HCT116 (cell line): ENCODE measurements at regions not wholly inside any gene's neighbourhood (a gene's known extent, or its start where the extent isn't known, plus 50 kb on each side); places are given as distances from the start of the nearest gene placed in this dataset.

ENCODE experiments used
- ATAC-seq: fragments of 200-7000 bp; cut with Tn5 transposase; 2 replicates; pipeline ENCODE4 v1.9.1; 2020; ENCODE audit warnings: mild to moderate bottlenecking, moderate library complexity
- BruUV-seq: library from RNA; stranded (reverse); fragments of 400-500 nt; replicated peaks from 2 replicates; lab custom pipeline; 2021; lab: Mats Ljungman, UMichigan
- CTCF ChIA-PET: fragments of 300-600 bp; sonication (Branson Sonifier 250); formaldehyde crosslinking; loops from one replicate; lab custom pipeline; 2021; ENCODE audit warnings: antibody characterized with exemption; lab: Charles Lee
- POLR2A ChIA-PET: fragments of 300-600, 350-600 bp; sonication (Branson Sonifier 250); formaldehyde crosslinking; loops from one replicate; lab custom pipeline; 2021; ENCODE audit warnings: antibody characterized with exemption; lab: Charles Lee
- RAD21 ChIA-PET, 2 experiments: fragments of 300-600 bp; sonication (Branson Sonifier 250); formaldehyde crosslinking; loops; one replicate each; lab custom pipeline; 2023; ENCODE audit warnings: low total read pairs in 2 of 2; ENCODE audit not compliant: uncharacterized antibody in 2 of 2, unreplicated experiment in 2 of 2, low non-redundant PET in 1 of 2; lab: Charles Lee
- DNase-seq: peaks from one replicate; pipeline ENCODE4 v3.0.0-alpha.2; 2010; ENCODE audit warnings: low read depth, low spot score
- H2AFZ ChIP-seq: fragments of 200-600 bp; shearing (Covaris generic), sonication (generic); 2 replicates; pipeline ENCODE4 v1.6.1; 2017; ENCODE audit warnings: low read depth, mixed run types, mixed read lengths, antibody characterized with exemption, low read length; ENCODE audit not compliant: poor library complexity, severe bottlenecking
- H3K27ac ChIP-seq: 2 replicates; pipeline ENCODE4 v1.5.1; 2012; ENCODE audit warnings: low read depth, low read length
- H3K27me3 ChIP-seq: fragments of 200-600 bp; sonication (generic); 2 replicates; pipeline ENCODE4 v1.6.1; 2016; ENCODE audit warnings: mixed run types, low read length, mixed read lengths; ENCODE audit not compliant: insufficient read depth
- H3K36me3 ChIP-seq, 2 experiments: fragments of 200-500 bp in 1 of 2; fragments of 200-600 bp in 1 of 2; sonication (Bioruptor generic) in 1 of 2; sonication (generic) in 1 of 2; 2 replicates each; pipeline versions ENCODE4 v1.5.1 to v1.6.1; 2014 to 2016; ENCODE audit warnings: low read length in 2 of 2, inconsistent platforms in 1 of 2, mixed read lengths in 1 of 2, mixed run types in 1 of 2; ENCODE audit not compliant: insufficient read depth in 2 of 2, control insufficient read depth in 1 of 2
- H3K4me1 ChIP-seq, 2 experiments: fragments of 200-600 bp in 1 of 2; sonication (generic) in 1 of 2; 2 replicates each; pipeline versions ENCODE4 v1.5.1 to v1.6.1; 2012 to 2017; ENCODE audit warnings: low read length in 2 of 2, inconsistent platforms in 1 of 2, mild to moderate bottlenecking in 1 of 2, mixed read lengths in 1 of 2, mixed run types in 1 of 2, moderate library complexity in 1 of 2; ENCODE audit not compliant: insufficient read depth in 2 of 2, control insufficient read depth in 1 of 2
- H3K4me2 ChIP-seq: fragments of 200-600 bp; sonication (generic); 2 replicates; pipeline ENCODE4 v1.6.1; 2017; ENCODE audit warnings: mixed run types, low read length, mixed read lengths
- H3K4me3 ChIP-seq, 2 experiments: fragments of 200-600 bp in 1 of 2; sonication (generic) in 1 of 2; replicated peaks in 1 of 2; 2 replicates each; pipeline ENCODE4 v1.5.1; 2011 to 2016; ENCODE audit warnings: low read length in 2 of 2, control low read depth in 1 of 2, low read depth in 1 of 2, mild to moderate bottlenecking in 1 of 2, mixed read lengths in 1 of 2, mixed run types in 1 of 2
- H3K79me2 ChIP-seq: fragments of 200-600 bp; sonication (generic); 2 replicates; pipeline ENCODE4 v1.6.1; 2017; ENCODE audit warnings: mild to moderate bottlenecking, mixed run types, low read length, moderate library complexity, mixed read lengths; ENCODE audit not compliant: insufficient read depth
- H3K9ac ChIP-seq: fragments of 200-600 bp; sonication (generic); 2 replicates; pipeline ENCODE4 v1.6.1; 2016; ENCODE audit warnings: low read length, mixed read lengths
- H3K9me2 ChIP-seq: fragments of 200-600 bp; sonication (generic), shearing (Covaris generic); 2 replicates; pipeline ENCODE4 v1.6.1; 2017; ENCODE audit warnings: mixed run types, mild to moderate bottlenecking, moderate library complexity; ENCODE audit not compliant: insufficient read depth
- H3K9me3 ChIP-seq, 2 experiments: fragments of 200-500 bp in 1 of 2; fragments of 200-600 bp in 1 of 2; sonication (Bioruptor generic) in 1 of 2; sonication (generic) in 1 of 2; 2 replicates each; pipeline ENCODE4 v1.6.1; 2014 to 2017; ENCODE audit warnings: low read length in 2 of 2, mixed read lengths in 2 of 2, inconsistent platforms in 1 of 2, low read depth in 1 of 2, mild to moderate bottlenecking in 1 of 2, mixed run types in 1 of 2, moderate library complexity in 1 of 2; ENCODE audit not compliant: control insufficient read depth in 1 of 2, insufficient read depth in 1 of 2
- H4K20me1 ChIP-seq: fragments of 200-600 bp; sonication (generic), shearing (Covaris generic); 2 replicates; pipeline ENCODE4 v1.6.1; 2017; ENCODE audit warnings: mixed run types, mild to moderate bottlenecking, moderate library complexity; ENCODE audit not compliant: insufficient read depth
- CBX3 ChIP-seq: IDR thresholded peaks from 2 replicates; pipeline ENCODE4 v1.6.1; 2012; ENCODE audit warnings: low read depth
- EGR1 ChIP-seq: IDR thresholded peaks from 2 replicates; pipeline ENCODE4 v1.6.1; 2012; ENCODE audit warnings: low read depth
- FOSL1 ChIP-seq: IDR thresholded peaks from 2 replicates; pipeline ENCODE4 v1.6.1; 2012; ENCODE audit warnings: low read depth
- POLR2AphosphoS5 ChIP-seq: IDR thresholded peaks from 2 replicates; pipeline ENCODE4 v1.6.1; 2011; ENCODE audit warnings: mild to moderate bottlenecking, low read depth, low read length, moderate library complexity
- SP1 ChIP-seq: IDR thresholded peaks from 2 replicates; pipeline ENCODE4 v1.6.1; 2012; ENCODE audit warnings: low read depth
- SRF ChIP-seq: IDR thresholded peaks from 2 replicates; pipeline ENCODE4 v1.6.1; 2012; ENCODE audit warnings: low read depth
- TCF7L2 ChIP-seq: IDR thresholded peaks from 2 replicates; pipeline ENCODE4 v1.7.0; 2011; ENCODE audit warnings: borderline replicate concordance, inconsistent platforms; ENCODE audit not compliant: insufficient read depth, insufficient read length; ENCODE audit errors: extremely low read depth
- YY1 ChIP-seq: IDR thresholded peaks from 2 replicates; pipeline ENCODE4 v1.6.1; 2011; ENCODE audit warnings: low read length, low read depth, moderate library complexity, mild to moderate bottlenecking; ENCODE audit not compliant: insufficient replicate concordance; ENCODE audit errors: extremely low read depth
- intact Hi-C: fragments of 100-400 bp; cut with micrococcal nuclease; formaldehyde crosslinking; loops from 2 replicates; pipeline ENCODE4 v1.10.0; 2022
- TF ChIP-seq, protein P1 (sequence below): IDR thresholded peaks from 2 replicates; pipeline ENCODE4 v1.6.1; 2011; ENCODE audit warnings: mild to moderate bottlenecking, low read length, moderate library complexity; ENCODE audit not compliant: insufficient replicate concordance; ENCODE audit errors: extremely low read depth
- TF ChIP-seq, protein P2 (sequence below), 3 experiments: fragments of 200-600 bp in 1 of 3; sonication (generic) in 1 of 3; IDR thresholded peaks in 2 of 3; conservative IDR thresholded peaks in 1 of 3; 2 replicates each; pipeline ENCODE4 v1.5.1; 2012 to 2017; ENCODE audit warnings: low read depth in 2 of 3, low read length in 2 of 3, antibody characterized with exemption in 1 of 3, borderline replicate concordance in 1 of 3, control low read depth in 1 of 3, mild to moderate bottlenecking in 1 of 3, mixed read lengths in 1 of 3, mixed run types in 1 of 3, moderate library complexity in 1 of 3; ENCODE audit not compliant: insufficient read depth in 1 of 3

DNA sequence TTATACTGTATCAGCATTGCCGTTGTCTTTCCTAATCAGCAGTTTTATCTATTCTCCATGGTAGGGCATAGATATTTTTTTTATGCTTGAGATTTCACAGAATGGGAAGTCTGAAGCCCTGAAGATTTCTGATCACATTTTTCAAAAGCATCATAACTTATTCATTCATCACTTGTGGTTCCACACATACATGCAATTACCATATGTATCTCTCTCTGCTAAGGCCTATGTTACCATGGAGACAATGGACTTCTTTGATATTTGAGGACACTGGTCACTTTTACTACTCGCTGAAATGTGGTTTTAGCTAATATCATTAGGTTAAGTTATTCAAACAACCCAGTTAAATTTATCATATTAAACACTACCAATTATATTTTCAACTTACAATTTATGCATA is 1827.0 kb downstream of the MRPL39 start (continued):
- TF ChIP-seq, protein P1, sequence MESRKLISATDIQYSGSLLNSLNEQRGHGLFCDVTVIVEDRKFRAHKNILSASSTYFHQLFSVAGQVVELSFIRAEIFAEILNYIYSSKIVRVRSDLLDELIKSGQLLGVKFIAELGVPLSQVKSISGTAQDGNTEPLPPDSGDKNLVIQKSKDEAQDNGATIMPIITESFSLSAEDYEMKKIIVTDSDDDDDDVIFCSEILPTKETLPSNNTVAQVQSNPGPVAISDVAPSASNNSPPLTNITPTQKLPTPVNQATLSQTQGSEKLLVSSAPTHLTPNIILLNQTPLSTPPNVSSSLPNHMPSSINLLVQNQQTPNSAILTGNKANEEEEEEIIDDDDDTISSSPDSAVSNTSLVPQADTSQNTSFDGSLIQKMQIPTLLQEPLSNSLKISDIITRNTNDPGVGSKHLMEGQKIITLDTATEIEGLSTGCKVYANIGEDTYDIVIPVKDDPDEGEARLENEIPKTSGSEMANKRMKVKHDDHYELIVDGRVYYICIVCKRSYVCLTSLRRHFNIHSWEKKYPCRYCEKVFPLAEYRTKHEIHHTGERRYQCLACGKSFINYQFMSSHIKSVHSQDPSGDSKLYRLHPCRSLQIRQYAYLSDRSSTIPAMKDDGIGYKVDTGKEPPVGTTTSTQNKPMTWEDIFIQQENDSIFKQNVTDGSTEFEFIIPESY: no peak
- TF ChIP-seq POLR2AphosphoS5 (no peak), FOSL1 (no peak), CBX3 (no peak), EGR1 (no peak)

DNA sequence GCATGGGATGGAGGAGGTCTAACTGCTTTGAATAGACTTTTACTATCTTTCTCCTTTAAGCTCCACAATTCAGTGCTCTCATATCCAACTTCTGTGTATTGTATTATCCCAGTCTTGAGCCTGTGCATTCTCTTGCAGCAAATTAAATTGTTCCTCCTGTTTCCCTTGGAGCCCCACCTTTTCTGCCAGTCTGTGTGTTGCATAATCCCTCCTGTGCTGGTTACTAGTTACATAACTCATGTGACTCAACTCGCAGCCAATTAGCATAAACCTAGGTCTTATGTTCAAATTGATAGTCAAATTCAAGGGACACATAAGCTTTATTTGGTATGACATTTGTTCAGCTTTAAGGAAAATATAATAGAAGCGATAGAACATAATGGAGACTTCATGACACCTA is 1863.5 kb downstream of the MRPL39 start:
- BruUV-seq: no TSS peak
- H4K20me1 ChIP-seq: no peaks in the 10 kb centered on the region; the same call in 1 of the 2 replicates
- RAD21 ChIA-PET: no interaction called here
- no peak for ATAC-seq
- TF ChIP-seq SP1: no peak
- TF ChIP-seq TCF7L2: no peak
- TF ChIP-seq YY1: no peak
- TF ChIP-seq, protein P2, sequence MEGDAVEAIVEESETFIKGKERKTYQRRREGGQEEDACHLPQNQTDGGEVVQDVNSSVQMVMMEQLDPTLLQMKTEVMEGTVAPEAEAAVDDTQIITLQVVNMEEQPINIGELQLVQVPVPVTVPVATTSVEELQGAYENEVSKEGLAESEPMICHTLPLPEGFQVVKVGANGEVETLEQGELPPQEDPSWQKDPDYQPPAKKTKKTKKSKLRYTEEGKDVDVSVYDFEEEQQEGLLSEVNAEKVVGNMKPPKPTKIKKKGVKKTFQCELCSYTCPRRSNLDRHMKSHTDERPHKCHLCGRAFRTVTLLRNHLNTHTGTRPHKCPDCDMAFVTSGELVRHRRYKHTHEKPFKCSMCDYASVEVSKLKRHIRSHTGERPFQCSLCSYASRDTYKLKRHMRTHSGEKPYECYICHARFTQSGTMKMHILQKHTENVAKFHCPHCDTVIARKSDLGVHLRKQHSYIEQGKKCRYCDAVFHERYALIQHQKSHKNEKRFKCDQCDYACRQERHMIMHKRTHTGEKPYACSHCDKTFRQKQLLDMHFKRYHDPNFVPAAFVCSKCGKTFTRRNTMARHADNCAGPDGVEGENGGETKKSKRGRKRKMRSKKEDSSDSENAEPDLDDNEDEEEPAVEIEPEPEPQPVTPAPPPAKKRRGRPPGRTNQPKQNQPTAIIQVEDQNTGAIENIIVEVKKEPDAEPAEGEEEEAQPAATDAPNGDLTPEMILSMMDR (IDR thresholded peaks at IDR 0.05 in 2 of 3, conservative IDR thresholded peaks at IDR 0.05 in 1 of 3; ENCODE audit: borderline replicate concordance in 1 of 3, insufficient read depth in 1 of 3, low read depth in 2 of 3, low read length in 2 of 3): no peak
- TF ChIP-seq SRF: no peak
- no peak for TF ChIP-seq POLR2AphosphoS5
- no peak for TF ChIP-seq FOSL1
- no peaks in the 10 kb centered on the region for H3K36me3 ChIP-seq
- intact Hi-C loops: no loop called here
- no peaks in the 10 kb centered on the region for H3K9me2 ChIP-seq
- H3K4me2 ChIP-seq: no peak overlapping the region
- no peaks in the 10 kb centered on the region for H3K4me1 ChIP-seq
- no peak overlapping the region for H3K27ac ChIP-seq
- H3K9ac ChIP-seq: no peak overlapping the region
- H2AFZ ChIP-seq: no peak overlapping the region
- POLR2A ChIA-PET: no interaction called here
- H3K9me3 ChIP-seq: peaks cover 6 to 30% of the 10 kb centered on the region in 2 experiments; a peak in 2 of 4 replicates
- H3K27me3 ChIP-seq: no peaks in the 10 kb centered on the region
- no peaks in the 10 kb centered on the region for H3K79me2 ChIP-seq
- CTCF ChIA-PET: no interaction called here
- no peak overlapping the region for H3K4me3 ChIP-seq
- DNase-seq: no peak
